Chondrocyte (in vitro differentiated cells): ENCODE measurements at regions not wholly inside any gene's neighbourhood (a gene's known extent, or its start where the extent isn't known, plus 50 kb on each side); places are given as distances from the start of the nearest gene placed in this dataset.
"Not testable (repeated sequence)": the region's sequence is repeated elsewhere in the genome, so short reads cannot be mapped to it uniquely, and the experiment has no call there.

Experiments used
- DNase-seq: peaks from one replicate; pipeline ENCODE4 v3.0.0; 2021; ENCODE audit warnings: mixed read lengths, low spot score
- H3K27ac Mint-ChIP-seq: one replicate; pipeline ENCODE4 v1.8.0; 2021; ENCODE audit warnings: mild to moderate bottlenecking, moderate library complexity, mixed read lengths; ENCODE audit not compliant: unreplicated experiment
- H3K27me3 Mint-ChIP-seq: 2 replicates; pipeline ENCODE4 v1.8.0; 2021; ENCODE audit warnings: low read depth, mixed read lengths
- H3K36me3 Mint-ChIP-seq: 2 replicates; pipeline ENCODE4 v1.8.0; 2021; ENCODE audit warnings: low read depth, mixed read lengths
- H3K4me1 Mint-ChIP-seq: 2 replicates; pipeline ENCODE4 v1.8.0; 2021; ENCODE audit warnings: low read depth, mild to moderate bottlenecking, mixed read lengths
- H3K4me3 Mint-ChIP-seq: one replicate; pipeline ENCODE4 v1.8.0; 2021; ENCODE audit warnings: mild to moderate bottlenecking, moderate library complexity, mixed read lengths; ENCODE audit not compliant: unreplicated experiment
- H3K9me3 Mint-ChIP-seq: 2 replicates; pipeline ENCODE4 v1.8.0; 2021; ENCODE audit warnings: low read depth, mixed read lengths
- CTCF ChIP-seq: fragments of 200-600 bp; sonication (generic); IDR thresholded peaks from 2 replicates; pipeline ENCODE4 v1.5.0; 2021; ENCODE audit warnings: antibody characterized with exemption, mild to moderate bottlenecking, moderate library complexity

- no peak overlapping the region for H3K4me3 Mint-ChIP-seq
These were observed 67.8 kb upstream of the FARP1 start for GRCh38 chr13:98075048-98075447.

GRCh38 chr13:98076309-98076708 lies 66.6 kb upstream of the FARP1 start:
- not testable (repeated sequence) for H3K4me3 Mint-ChIP-seq, H3K4me1 Mint-ChIP-seq, H3K27me3 Mint-ChIP-seq, H3K36me3 Mint-ChIP-seq, H3K9me3 Mint-ChIP-seq, H3K27ac Mint-ChIP-seq, DNase-seq

More at GRCh38 chr13:98075048-98075447, 67.8 kb upstream of the FARP1 start:
- no peaks in the 10 kb centered on the region for H3K27me3 Mint-ChIP-seq
- H3K36me3 Mint-ChIP-seq: peaks cover 2% of the 10 kb centered on the region
- no peaks in the 10 kb centered on the region for H3K4me1 Mint-ChIP-seq
- no peak overlapping the region for H3K27ac Mint-ChIP-seq
- no peak for DNase-seq
- no peak for TF ChIP-seq CTCF
- peaks cover 6% of the 10 kb centered on the region for H3K9me3 Mint-ChIP-seq

- Mint-ChIP-seq H3K4me3 (no peak overlapping the region), H3K36me3 (peaks cover 2% of the 10 kb centered on the region), H3K27me3 (no peaks in the 10 kb centered on the region), H3K27ac (no peak overlapping the region), H3K9me3 (peaks cover 6% of the 10 kb centered on the region), H3K4me1 (peaks cover 15% of the 10 kb centered on the region)
- no peak for DNase-seq
- no peak for TF ChIP-seq CTCF
These were observed 62.6 kb upstream of the FARP1 start for GRCh38 chr13:98080280-98080679.

GRCh38 chr13:98083507-98083906 lies 59.4 kb upstream of the FARP1 start:
- no peak overlapping the region for H3K4me3 Mint-ChIP-seq

GRCh38 chr13:98083936-98084335 lies 59.0 kb upstream of the FARP1 start:
- peak overlapping the region; percentile 50 for H3K27ac Mint-ChIP-seq
- DNase-seq: no peak
- no peak for TF ChIP-seq CTCF
- no peaks in the 10 kb centered on the region for H3K36me3 Mint-ChIP-seq
- no peak overlapping the region for H3K4me3 Mint-ChIP-seq
- no peaks in the 10 kb centered on the region for H3K27me3 Mint-ChIP-seq
- H3K4me1 Mint-ChIP-seq: peaks cover 15% of the 10 kb centered on the region
- peaks cover under 1% of the 10 kb centered on the region for H3K9me3 Mint-ChIP-seq

More at GRCh38 chr13:98083507-98083906, 59.4 kb upstream of the FARP1 start:
- peak overlapping the region; percentile 89 for H3K27ac Mint-ChIP-seq
- TF ChIP-seq CTCF: peak; percentile 74
- H3K36me3 Mint-ChIP-seq: peaks cover 2% of the 10 kb centered on the region
- H3K27me3 Mint-ChIP-seq: no peaks in the 10 kb centered on the region
- DNase-seq: no peak
- H3K4me1 Mint-ChIP-seq: peaks cover 15% of the 10 kb centered on the region
- peaks cover 5% of the 10 kb centered on the region for H3K9me3 Mint-ChIP-seq

- H3K9me3 Mint-ChIP-seq: peaks cover 13% of the 10 kb centered on the region
- no peak overlapping the region for H3K4me3 Mint-ChIP-seq
These were observed 53.6 kb upstream of the FARP1 start for GRCh38 chr13:98089246-98089645.

More at GRCh38 chr13:98089246-98089645, 53.6 kb upstream of the FARP1 start:
- peaks cover 15% of the 10 kb centered on the region for H3K4me1 Mint-ChIP-seq
- TF ChIP-seq CTCF: no peak
- H3K36me3 Mint-ChIP-seq: peaks cover 2% of the 10 kb centered on the region
- H3K27ac Mint-ChIP-seq: no peak overlapping the region
- H3K27me3 Mint-ChIP-seq: no peaks in the 10 kb centered on the region
- DNase-seq: no peak
